ENCODE measurements at regions not wholly inside any gene's neighbourhood (a gene's known extent, or its start where the extent isn't known, plus 50 kb on each side); places are given as distances from the start of the nearest gene placed in this dataset.

DNA sequence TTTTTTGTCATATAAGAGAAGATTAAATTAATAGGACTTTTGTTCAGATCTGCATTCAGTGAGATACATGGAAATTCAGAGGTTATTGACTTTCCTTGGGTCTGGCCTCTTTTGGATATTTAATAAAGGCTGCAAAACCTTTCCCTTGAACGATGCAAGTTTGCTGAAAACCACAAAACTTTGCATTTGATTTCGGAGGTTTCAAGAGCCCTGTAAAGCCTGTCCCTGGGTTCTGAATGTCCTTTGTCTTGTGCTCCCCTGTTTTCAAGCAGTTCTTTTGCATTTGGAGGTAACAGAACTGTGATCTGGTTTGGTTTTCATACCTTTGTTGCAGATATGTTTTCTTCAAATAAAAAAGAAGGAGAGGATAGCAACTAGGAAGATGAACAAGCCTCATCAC is 188.1 kb upstream of the DMRT1 start:
- ATAC-seq (no peak), DNase-seq (no peak)
- TF ChIP-seq, protein P1, sequence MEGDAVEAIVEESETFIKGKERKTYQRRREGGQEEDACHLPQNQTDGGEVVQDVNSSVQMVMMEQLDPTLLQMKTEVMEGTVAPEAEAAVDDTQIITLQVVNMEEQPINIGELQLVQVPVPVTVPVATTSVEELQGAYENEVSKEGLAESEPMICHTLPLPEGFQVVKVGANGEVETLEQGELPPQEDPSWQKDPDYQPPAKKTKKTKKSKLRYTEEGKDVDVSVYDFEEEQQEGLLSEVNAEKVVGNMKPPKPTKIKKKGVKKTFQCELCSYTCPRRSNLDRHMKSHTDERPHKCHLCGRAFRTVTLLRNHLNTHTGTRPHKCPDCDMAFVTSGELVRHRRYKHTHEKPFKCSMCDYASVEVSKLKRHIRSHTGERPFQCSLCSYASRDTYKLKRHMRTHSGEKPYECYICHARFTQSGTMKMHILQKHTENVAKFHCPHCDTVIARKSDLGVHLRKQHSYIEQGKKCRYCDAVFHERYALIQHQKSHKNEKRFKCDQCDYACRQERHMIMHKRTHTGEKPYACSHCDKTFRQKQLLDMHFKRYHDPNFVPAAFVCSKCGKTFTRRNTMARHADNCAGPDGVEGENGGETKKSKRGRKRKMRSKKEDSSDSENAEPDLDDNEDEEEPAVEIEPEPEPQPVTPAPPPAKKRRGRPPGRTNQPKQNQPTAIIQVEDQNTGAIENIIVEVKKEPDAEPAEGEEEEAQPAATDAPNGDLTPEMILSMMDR (IDR thresholded peaks at IDR 0.05) = no peak
- intact Hi-C loops (cut with DNase I) = no loop called here
- H3K27me3 ChIP-seq = no peaks in the 10 kb centered on the region
- H3K27ac ChIP-seq = no peak overlapping the region
- no peak overlapping the region for H3K4me3 ChIP-seq
- H3K9me3 ChIP-seq = no peaks in the 10 kb centered on the region
- peaks cover 9 to 31% of the 10 kb centered on the region in 2 donors for H3K4me1 ChIP-seq
- H3K36me3 ChIP-seq = no peaks in the 10 kb centered on the region

DNA sequence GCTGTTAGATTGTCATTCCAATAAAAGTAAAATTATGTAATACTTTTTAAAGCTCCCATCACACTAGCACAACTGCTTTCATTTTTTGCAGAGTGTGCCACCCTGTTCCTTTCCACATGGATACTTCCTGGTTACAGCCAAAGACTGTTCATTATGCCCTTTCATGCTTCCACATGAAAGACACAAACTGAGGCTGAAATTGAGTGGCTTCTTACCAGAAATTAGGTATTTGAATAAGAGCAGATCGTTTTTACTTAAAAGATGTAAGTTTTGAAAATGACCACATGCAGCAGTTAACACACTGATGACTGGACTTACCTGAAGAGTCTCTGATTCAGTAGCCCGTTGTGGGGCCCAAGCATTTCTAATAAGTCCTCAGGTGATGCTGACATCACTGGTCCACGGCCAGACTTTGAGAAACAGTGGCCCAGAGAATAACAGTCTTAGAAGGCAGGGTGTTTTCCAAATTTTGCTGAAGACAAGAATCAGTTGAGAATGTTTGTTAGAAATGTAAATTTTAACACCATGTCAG is 187.6 kb upstream of the DMRT1 start:
- peak; percentile 8 for ATAC-seq
- H3K4me1 ChIP-seq = peaks cover 9 to 31% of the 10 kb centered on the region in 2 donors
- no peaks in the 10 kb centered on the region for H3K9me3 ChIP-seq
- TF ChIP-seq, protein P1 (IDR thresholded peaks at IDR 0.05) = no peak
- H3K27ac ChIP-seq = no peak overlapping the region
- no peak for DNase-seq
- intact Hi-C loops (cut with DNase I) = no loop called here
- no peaks in the 10 kb centered on the region for H3K27me3 ChIP-seq
- H3K4me3 ChIP-seq = no peak overlapping the region
- no peaks in the 10 kb centered on the region for H3K36me3 ChIP-seq

DNA sequence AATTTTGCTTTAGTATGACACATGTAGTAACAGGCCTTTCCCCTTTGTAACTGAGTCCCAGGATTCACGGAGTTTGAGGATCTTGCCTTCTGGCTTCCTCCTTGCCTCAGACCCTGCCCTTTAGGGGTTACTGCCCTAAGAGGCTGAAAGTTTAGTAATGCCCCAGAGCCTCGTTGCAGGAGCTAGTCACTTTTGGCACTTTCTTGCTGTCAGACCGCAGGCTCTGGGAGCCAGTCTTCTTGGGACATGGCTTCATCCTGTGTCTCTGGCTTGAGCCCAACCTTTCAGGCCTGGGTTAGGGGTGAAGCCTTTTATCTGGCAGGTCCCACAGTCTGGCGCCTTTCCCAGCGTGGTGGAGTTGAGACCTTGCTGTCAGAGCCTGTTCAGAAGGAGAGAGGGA is 185.6 kb upstream of the DMRT1 start:
- no peak overlapping the region for H3K27ac ChIP-seq

DNA sequence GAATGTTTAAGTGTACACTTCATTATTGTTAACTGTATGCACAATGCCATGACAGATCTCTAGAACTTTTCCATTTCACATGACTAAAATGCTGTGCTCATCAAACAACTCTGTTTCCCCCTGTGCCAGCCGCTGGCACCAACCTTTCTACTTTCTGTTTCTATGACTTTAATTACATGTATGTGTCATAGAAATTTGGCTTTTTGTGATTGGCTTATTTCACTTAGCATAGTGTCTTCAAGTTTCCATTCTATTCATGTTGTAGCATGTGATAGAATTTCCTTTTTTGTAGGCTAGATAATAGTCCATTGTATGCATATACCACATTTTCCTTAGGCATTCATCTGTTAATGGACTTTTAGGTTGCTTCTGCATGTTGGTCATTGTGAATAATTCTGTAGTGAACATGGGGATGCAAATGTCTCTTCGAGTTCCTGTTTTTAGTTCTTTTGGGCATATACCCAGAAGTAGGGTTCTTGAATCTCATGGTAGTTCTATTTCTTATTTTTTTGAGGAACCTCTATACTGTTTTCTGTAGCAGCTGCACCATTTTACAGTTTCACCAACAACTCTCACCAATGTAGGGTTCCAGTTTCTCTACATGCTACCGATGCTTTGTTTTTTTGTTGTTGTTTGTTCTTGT is 184.4 kb upstream of the DMRT1 start:
- intact Hi-C loops (cut with DNase I) = no loop called here
- DNase-seq (no peak), ATAC-seq (peak; percentile 22)
- peak overlapping the region in 1 of 2 donors; percentile 5 for H3K27ac ChIP-seq
- TF ChIP-seq, protein P1 (IDR thresholded peaks at IDR 0.05) = no peak
- H3K36me3 ChIP-seq = no peaks in the 10 kb centered on the region
- H3K9me3 ChIP-seq = no peaks in the 10 kb centered on the region
- no peaks in the 10 kb centered on the region for H3K27me3 ChIP-seq
- no peak overlapping the region for H3K4me3 ChIP-seq
- peaks cover 0 to 11% of the 10 kb centered on the region in 2 donors for H3K4me1 ChIP-seq

More for the DNA sequence above, 185.6 kb upstream of the DMRT1 start:
- intact Hi-C loops (cut with DNase I) = no loop called here
- peak; percentile 41 for ATAC-seq
- H3K36me3 ChIP-seq = no peaks in the 10 kb centered on the region
- no peak overlapping the region for H3K4me3 ChIP-seq
- H3K27me3 ChIP-seq = no peaks in the 10 kb centered on the region
- TF ChIP-seq, protein P1 (IDR thresholded peaks at IDR 0.05) = no peak
- H3K9me3 ChIP-seq = no peaks in the 10 kb centered on the region
- H3K4me1 ChIP-seq = peaks cover 0 to 11% of the 10 kb centered on the region in 2 donors
- peak in 2 of 4 donors; percentile 37 to 45 for DNase-seq

DNA sequence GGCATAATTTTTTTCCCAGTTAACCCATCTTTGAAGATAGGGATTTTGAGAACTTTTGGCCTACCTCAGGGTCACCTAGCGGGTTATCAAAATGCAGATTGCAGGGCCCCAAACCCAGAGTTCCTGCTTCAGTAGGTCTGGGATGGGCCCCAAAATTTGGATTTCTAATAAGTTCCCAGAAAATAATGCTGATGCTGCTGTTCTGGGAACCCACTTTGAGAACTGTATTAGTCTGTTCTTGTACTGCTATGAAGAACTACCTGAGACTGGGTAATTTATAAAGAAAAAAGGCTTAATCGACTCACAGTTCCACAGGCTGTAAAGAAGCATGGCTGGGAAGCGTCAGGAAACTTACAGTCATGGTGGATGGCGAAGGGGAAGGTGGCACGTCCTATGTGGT is 182.2 kb upstream of the DMRT1 start:
- ATAC-seq (no peak), DNase-seq (no peak)
- Histone ChIP-seq H3K9me3 (no peaks in the 10 kb centered on the region), H3K4me3 (no peak overlapping the region), H3K36me3 (no peaks in the 10 kb centered on the region), H3K4me1 (peaks cover 0 to 3% of the 10 kb centered on the region in 2 donors), H3K27me3 (no peaks in the 10 kb centered on the region), H3K27ac (no peak overlapping the region)
- TF ChIP-seq, protein P1 (IDR thresholded peaks at IDR 0.05) = no peak
- intact Hi-C loops (cut with DNase I) = no loop called here

Measured in left lung (tissue), 4 donors.